Kidney (tissue), 13 donors: ENCODE measurements at regions not wholly inside any gene's neighbourhood (a gene's known extent, or its start where the extent isn't known, plus 50 kb on each side); places are given as distances from the start of the nearest gene placed in this dataset.

ENCODE experiments used
- DNase-seq, 5 donors: peaks; one replicate each; pipeline ENCODE4 v3.0.0-alpha.2; 2013 to 2020
- FAIRE-seq: peaks from 2 replicates; lab custom pipeline; 2012; peaks lifted over from hg19 to GRCh38; lab: Jason Lieb, UNC
- H3K27ac ChIP-seq, 2 donors: one replicate each; pipeline ENCODE4 v1.7.0; 2013; ENCODE audit warnings: low read depth in 2 of 2, low read length in 2 of 2, inconsistent platforms in 1 of 2
- H3K27me3 ChIP-seq: one replicate; pipeline ENCODE4 v1.7.1; 2013; ENCODE audit warnings: low read length, inconsistent platforms; ENCODE audit not compliant: control insufficient read depth, insufficient read depth
- H3K36me3 ChIP-seq, 3 donors: one replicate each; pipeline versions ENCODE4 v1.7.0 to v1.7.1; 2013; ENCODE audit warnings: low read length in 3 of 3, control low read depth in 1 of 3, inconsistent platforms in 1 of 3; ENCODE audit not compliant: insufficient read depth in 3 of 3, control insufficient read depth in 2 of 3
- H3K4me1 ChIP-seq, 3 donors: one replicate each; pipeline versions ENCODE4 v1.7.0 to v1.7.1; 2013; ENCODE audit warnings: low read length in 3 of 3, inconsistent platforms in 1 of 3, low read depth in 1 of 3; ENCODE audit not compliant: control insufficient read depth in 2 of 3, insufficient read depth in 2 of 3
- H3K4me3 ChIP-seq, 3 donors: one replicate each; pipeline versions ENCODE4 v1.7.0 to v1.8.1; 2013; ENCODE audit warnings: low read length in 3 of 3, control low read depth in 1 of 3, inconsistent platforms in 1 of 3
- H3K9ac ChIP-seq, 3 donors: one replicate each; pipeline versions ENCODE4 v1.7.0 to v1.7.1; 2013; ENCODE audit warnings: low read length in 3 of 3, control low read depth in 1 of 3, inconsistent platforms in 1 of 3
- H3K9me3 ChIP-seq, 3 donors: one replicate each; pipeline versions ENCODE4 v1.7.0 to v1.7.1; 2013; ENCODE audit warnings: low read length in 3 of 3, control low read depth in 1 of 3, inconsistent platforms in 1 of 3; ENCODE audit not compliant: control insufficient read depth in 2 of 3, insufficient read depth in 1 of 3
- CTCF ChIP-seq: IDR thresholded peaks from 3 replicates; pipeline ENCODE4 v1.5.1; 2012; ENCODE audit warnings: mild to moderate bottlenecking, moderate library complexity, borderline replicate concordance; ENCODE audit not compliant: insufficient read depth; ENCODE audit errors: extremely low read depth
- intact Hi-C: fragments of 100-400 bp; cut with DNase I; formaldehyde crosslinking; loops from one replicate; pipeline ENCODE4 v1.11.1; 2022
- donor health status: control.
- donor health status: control.
- donor health status: control.
- donor health status: control.
- donor health status: control.
- donor health status: DM: yes; HTN: yes; CAD: no.
- donor health status: Normal renal cell carcinoma (clear cell type).

DNA sequence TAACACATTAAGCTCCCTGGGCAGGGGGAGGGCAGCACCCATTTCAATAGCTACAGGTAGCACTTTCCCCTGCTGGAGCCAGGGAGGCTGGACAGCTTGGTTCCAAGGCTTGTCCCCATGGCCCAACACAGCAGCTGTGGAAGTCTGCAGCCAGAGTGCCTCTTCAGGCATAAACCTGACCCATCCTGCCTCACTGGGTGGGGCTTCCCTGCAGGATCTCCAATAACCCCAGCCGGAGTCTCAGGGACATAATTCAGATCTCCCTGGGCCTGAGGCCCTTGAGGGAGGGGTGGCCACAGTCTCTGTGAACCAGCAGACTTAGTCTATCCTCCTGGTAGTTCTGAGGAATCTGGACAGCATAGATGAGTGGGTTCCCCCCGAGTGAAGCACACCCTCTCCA, 1001.9 kb upstream of the CHAC2 start:
- no peak overlapping the region for H3K27ac ChIP-seq
- no peaks in the 10 kb centered on the region for H3K27me3 ChIP-seq
- H3K36me3 ChIP-seq, result no peaks in the 10 kb centered on the region
- intact Hi-C loops, result no loop called here
- H3K9me3 ChIP-seq, result no peaks in the 10 kb centered on the region
- TF ChIP-seq CTCF, result no peak
- H3K9ac ChIP-seq, result no peak overlapping the region
- DNase-seq, result no peak
- H3K4me1 ChIP-seq, result no peaks in the 10 kb centered on the region
- H3K4me3 ChIP-seq, result no peak overlapping the region
- no peak for FAIRE-seq

DNA sequence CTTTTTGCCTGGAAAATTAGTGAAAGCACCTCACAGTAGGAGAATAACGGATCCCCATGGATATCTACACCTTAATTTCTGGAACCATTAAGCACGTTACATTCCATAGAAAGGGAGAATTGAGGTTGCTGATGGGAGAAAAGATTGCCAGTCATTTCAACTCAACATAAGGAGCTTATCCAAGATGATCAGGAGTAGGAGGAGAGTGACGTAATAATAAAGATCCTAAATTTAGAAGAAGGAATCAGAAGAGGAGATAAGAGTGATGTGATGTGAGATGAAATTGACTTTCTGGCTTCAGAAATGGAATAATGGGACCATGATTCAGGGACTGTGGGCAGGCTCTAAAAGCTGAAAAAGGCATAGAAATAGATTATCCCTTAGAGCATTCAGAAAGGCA, 1017.8 kb upstream of the CHAC2 start:
- intact Hi-C loops, result no loop called here
- no peak for FAIRE-seq
- no peak overlapping the region for H3K27ac ChIP-seq

GRCh38 chr2:52745144-52745543, 1022.5 kb upstream of the CHAC2 start:
- no peak for FAIRE-seq

More for the DNA sequence above, 1017.8 kb upstream of the CHAC2 start:
- Histone ChIP-seq H3K9ac (no peak overlapping the region), H3K27me3 (no peaks in the 10 kb centered on the region), H3K4me3 (no peak overlapping the region), H3K36me3 (no peaks in the 10 kb centered on the region), H3K9me3 (no peaks in the 10 kb centered on the region), H3K4me1 (no peaks in the 10 kb centered on the region)
- DNase-seq, result no peak
- no peak for TF ChIP-seq CTCF

More at GRCh38 chr2:52745144-52745543, 1022.5 kb upstream of the CHAC2 start:
- Histone ChIP-seq H3K36me3 (no peaks in the 10 kb centered on the region), H3K4me3 (no peak overlapping the region), H3K27ac (no peak overlapping the region), H3K9me3 (no peaks in the 10 kb centered on the region), H3K4me1 (no peaks in the 10 kb centered on the region), H3K27me3 (no peaks in the 10 kb centered on the region), H3K9ac (no peak overlapping the region)
- intact Hi-C loops, result no loop called here
- no peak for TF ChIP-seq CTCF
- no peak for DNase-seq
